Keratinocyte (primary cell): ENCODE measurements at regions not wholly inside any gene's neighbourhood (a gene's known extent, or its start where the extent isn't known, plus 50 kb on each side); places are given as distances from the start of the nearest gene placed in this dataset.

Experiments
- DNase-seq: peaks from one replicate; pipeline ENCODE4 v3.0.0-alpha.2; 2011; ENCODE audit warnings: low read depth, missing footprints, low spot score
- FAIRE-seq: peaks from 2 replicates; lab custom pipeline; 2011; peaks lifted over from hg19 to GRCh38; lab: Jason Lieb, UNC
- H2AFZ ChIP-seq: 2 replicates; pipeline ENCODE4 v1.6.0; 2012; ENCODE audit warnings: low read length, control low read depth, inconsistent platforms; ENCODE audit not compliant: control insufficient read depth
- H3K27ac ChIP-seq: 2 replicates; pipeline ENCODE4 v1.5.1; 2011; ENCODE audit warnings: low read length; ENCODE audit not compliant: control insufficient read depth, insufficient read depth
- H3K27me3 ChIP-seq: 3 replicates; pipeline ENCODE4 v1.6.0; 2011; ENCODE audit warnings: low read length; ENCODE audit not compliant: control insufficient read depth, insufficient read depth; ENCODE audit errors: extremely low read depth
- H3K36me3 ChIP-seq, 2 experiments: 2 replicates in 1 of 2; 3 replicates in 1 of 2; pipeline ENCODE4 v1.5.1; 2011; ENCODE audit warnings: low read length in 2 of 2, mild to moderate bottlenecking in 1 of 2; ENCODE audit not compliant: control insufficient read depth in 2 of 2, insufficient read depth in 2 of 2; ENCODE audit errors: extremely low read depth in 1 of 2
- H3K4me1 ChIP-seq: 3 replicates; pipeline ENCODE4 v1.5.1; 2011; ENCODE audit warnings: low read length; ENCODE audit not compliant: control insufficient read depth, insufficient read depth; ENCODE audit errors: extremely low read depth
- H3K4me2 ChIP-seq: 3 replicates; pipeline ENCODE4 v1.6.0; 2011; ENCODE audit warnings: low read depth, low read length; ENCODE audit not compliant: control insufficient read depth, insufficient read depth; ENCODE audit errors: extremely low read depth
- H3K4me3 ChIP-seq, 3 experiments: fragments of 200-600 bp in 1 of 3; sonication (generic) in 1 of 3; 2 replicates in 2 of 3; 3 replicates in 1 of 3; pipeline ENCODE4 v1.5.1; 2011 to 2016; ENCODE audit warnings: low read length in 3 of 3, mild to moderate bottlenecking in 3 of 3, control low read depth in 2 of 3, inconsistent platforms in 1 of 3, low read depth in 1 of 3, mixed read lengths in 1 of 3, mixed run types in 1 of 3, moderate library complexity in 1 of 3; ENCODE audit not compliant: control insufficient read depth in 2 of 3, insufficient read depth in 2 of 3; ENCODE audit errors: extremely low read depth in 1 of 3
- H3K79me2 ChIP-seq: 2 replicates; pipeline ENCODE4 v1.6.0; 2012; ENCODE audit warnings: low read length; ENCODE audit not compliant: control insufficient read depth, insufficient read depth
- H3K9ac ChIP-seq: 3 replicates; pipeline ENCODE4 v1.6.0; 2011; ENCODE audit warnings: low read length; ENCODE audit not compliant: control insufficient read depth, insufficient read depth; ENCODE audit errors: extremely low read depth
- H3K9me1 ChIP-seq: 3 replicates; pipeline ENCODE4 v1.6.0; 2011; ENCODE audit warnings: low read length; ENCODE audit not compliant: control insufficient read depth, insufficient read depth; ENCODE audit errors: extremely low read depth
- H3K9me3 ChIP-seq: 2 replicates; pipeline ENCODE4 v1.5.1; 2012; ENCODE audit warnings: low read depth, low read length; ENCODE audit not compliant: control insufficient read depth
- H4K20me1 ChIP-seq: 3 replicates; pipeline ENCODE4 v1.6.0; 2011; ENCODE audit warnings: low read length; ENCODE audit not compliant: control insufficient read depth, insufficient read depth; ENCODE audit errors: extremely low read depth
- CTCF ChIP-seq, 3 experiments: IDR thresholded peaks in 1 of 3; conservative IDR thresholded peaks in 1 of 3; optimal IDR thresholded peaks in 1 of 3; 2 replicates in 2 of 3; 3 replicates in 1 of 3; pipeline versions ENCODE3 to v1.5.1; 2011; ENCODE audit warnings: low read length in 3 of 3, mild to moderate bottlenecking in 3 of 3, moderate library complexity in 2 of 3, control low read depth in 1 of 3, inconsistent platforms in 1 of 3; ENCODE audit not compliant: insufficient read depth in 2 of 3; ENCODE audit errors: extremely low read depth in 1 of 3
- EZH2 ChIP-seq: IDR thresholded peaks from one replicate; pipeline ENCODE4 v1.6.1; 2012; ENCODE audit warnings: inconsistent platforms, mild to moderate bottlenecking, low read length, moderate library complexity
- dilution Hi-C: fragments of 300-500 bp; cut with MboI; formaldehyde crosslinking; loops from one replicate; pipeline ENCODE4 v1.7.0; 2020; ENCODE audit warnings: low sequenced_read_pairs; ENCODE audit not compliant: extremely low pct_ligation_motif_present

GRCh38 chr6:6766230-6766905 is 177.8 kb downstream of the LY86 start:
- Histone ChIP-seq H3K36me3 (no peaks in the 10 kb centered on the region), H3K9me1 (no peaks in the 10 kb centered on the region), H3K9me3 (no peaks in the 10 kb centered on the region), H3K4me1 (no peaks in the 10 kb centered on the region), H3K79me2 (no peaks in the 10 kb centered on the region), H3K4me3 (no peak overlapping the region), H2AFZ (no peak overlapping the region), H3K4me2 (no peak overlapping the region), H3K27ac (no peak overlapping the region), H4K20me1 (no peaks in the 10 kb centered on the region), H3K9ac (no peak overlapping the region), H3K27me3 (no peaks in the 10 kb centered on the region)
- no peak for DNase-seq
- TF ChIP-seq EZH2 (no peak), CTCF (optimal IDR thresholded peaks at IDR 0.05 in 1 of 3, IDR thresholded peaks at IDR 0.05 in 1 of 3, conservative IDR thresholded peaks at IDR 0.05 in 1 of 3; ENCODE audit: extremely low read depth in 1 of 3, insufficient read depth in 2 of 3, low read length in 3 of 3) (no peak)
- no peak for FAIRE-seq
- dilution Hi-C loops, result no loop called here

- Histone ChIP-seq H3K9me3 (no peaks in the 10 kb centered on the region), H2AFZ (no peak overlapping the region), H3K27me3 (no peaks in the 10 kb centered on the region), H3K9me1 (no peaks in the 10 kb centered on the region), H3K4me3 (no peak overlapping the region), H3K27ac (no peak overlapping the region), H3K9ac (no peak overlapping the region), H3K4me1 (no peaks in the 10 kb centered on the region), H3K4me2 (no peak overlapping the region), H4K20me1 (no peaks in the 10 kb centered on the region), H3K79me2 (no peaks in the 10 kb centered on the region), H3K36me3 (no peaks in the 10 kb centered on the region)
- FAIRE-seq (no peak), DNase-seq (no peak)
- TF ChIP-seq CTCF (optimal IDR thresholded peaks at IDR 0.05 in 1 of 3, IDR thresholded peaks at IDR 0.05 in 1 of 3, conservative IDR thresholded peaks at IDR 0.05 in 1 of 3; ENCODE audit: extremely low read depth in 1 of 3, insufficient read depth in 2 of 3, low read length in 3 of 3), result no peak
- no peak for TF ChIP-seq EZH2
- dilution Hi-C loops, result no loop called here
Observed at GRCh38 chr6:6769466-6769865, 180.9 kb downstream of the LY86 start.
